IPS-20b (cell line): ENCODE measurements at regions not wholly inside any gene's neighbourhood (a gene's known extent, or its start where the extent isn't known, plus 50 kb on each side); places are given as distances from the start of the nearest gene placed in this dataset.
"Not testable (repeated sequence)": the region's sequence is repeated elsewhere in the genome, so short reads cannot be mapped to it uniquely, and the experiment has no call there.

Experiments used
- H3K27ac ChIP-seq: one replicate; pipeline ENCODE4 v1.5.1; 2013; ENCODE audit warnings: low read length
- H3K27me3 ChIP-seq: 2 replicates; pipeline ENCODE4 v1.6.1; 2013; ENCODE audit warnings: mild to moderate bottlenecking, low read length, inconsistent platforms; ENCODE audit not compliant: insufficient read depth
- H3K36me3 ChIP-seq: 2 replicates; pipeline ENCODE4 v1.6.1; 2013; ENCODE audit warnings: low read depth, mild to moderate bottlenecking, inconsistent platforms, low read length, moderate library complexity; ENCODE audit not compliant: insufficient read depth
- H3K4me1 ChIP-seq: 2 replicates; pipeline ENCODE4 v1.6.1; 2013; ENCODE audit warnings: mild to moderate bottlenecking, control low read depth, inconsistent platforms, low read length, moderate library complexity; ENCODE audit not compliant: insufficient read depth
- H3K4me3 ChIP-seq: 2 replicates; pipeline ENCODE4 v1.5.1; 2013; ENCODE audit warnings: mild to moderate bottlenecking, low read length, inconsistent platforms
- H3K9ac ChIP-seq: 2 replicates; pipeline ENCODE4 v1.6.1; 2013; ENCODE audit warnings: low read depth, mild to moderate bottlenecking, inconsistent platforms, low read length, moderate library complexity
- H3K9me3 ChIP-seq: 2 replicates; pipeline ENCODE4 v1.6.1; 2013; ENCODE audit warnings: mild to moderate bottlenecking, low read depth, low read length, inconsistent platforms; ENCODE audit not compliant: insufficient read depth

GRCh38 chr2:2729246-2729645, 398.2 kb upstream of the MYT1L start:
- H3K36me3 ChIP-seq, result no peaks in the 10 kb centered on the region
- H3K9me3 ChIP-seq, result no peaks in the 10 kb centered on the region
- no peaks in the 10 kb centered on the region for H3K27me3 ChIP-seq
- no peak overlapping the region for H3K9ac ChIP-seq
- no peak overlapping the region for H3K4me3 ChIP-seq
- H3K4me1 ChIP-seq, result no peaks in the 10 kb centered on the region
- H3K27ac ChIP-seq, result no peak overlapping the region

DNA sequence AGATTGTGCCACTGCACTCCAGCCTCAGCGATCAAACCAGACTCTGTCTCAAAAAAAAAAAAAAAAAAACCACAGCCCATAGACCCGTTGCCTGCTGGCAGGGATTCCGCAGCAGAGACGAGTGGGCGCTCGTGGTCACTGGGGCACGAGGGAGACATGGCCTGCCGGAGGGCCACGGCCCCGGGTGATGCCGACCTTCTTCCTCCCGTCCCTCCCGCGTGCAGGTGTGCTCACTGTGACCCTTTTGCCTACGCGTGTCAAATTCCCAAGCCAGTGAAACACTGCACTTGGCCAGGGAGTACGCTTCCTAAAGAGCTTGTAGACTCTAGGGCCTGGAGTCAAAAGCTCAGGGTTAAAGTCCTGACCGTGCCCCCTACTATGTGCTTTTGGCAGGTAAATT, 397.6 kb upstream of the MYT1L start:
- Histone ChIP-seq H3K4me3 (no peak overlapping the region), H3K9ac (no peak overlapping the region), H3K36me3 (no peaks in the 10 kb centered on the region), H3K27me3 (no peaks in the 10 kb centered on the region), H3K4me1 (no peaks in the 10 kb centered on the region), H3K27ac (no peak overlapping the region), H3K9me3 (no peaks in the 10 kb centered on the region)

- Histone ChIP-seq H3K9me3 (no peaks in the 10 kb centered on the region), H3K4me3 (no peak overlapping the region), H3K9ac (no peak overlapping the region), H3K27ac (no peak overlapping the region), H3K27me3 (no peaks in the 10 kb centered on the region), H3K36me3 (no peaks in the 10 kb centered on the region), H3K4me1 (no peaks in the 10 kb centered on the region)
Observed at GRCh38 chr2:2727876-2728511, 396.9 kb upstream of the MYT1L start.

DNA sequence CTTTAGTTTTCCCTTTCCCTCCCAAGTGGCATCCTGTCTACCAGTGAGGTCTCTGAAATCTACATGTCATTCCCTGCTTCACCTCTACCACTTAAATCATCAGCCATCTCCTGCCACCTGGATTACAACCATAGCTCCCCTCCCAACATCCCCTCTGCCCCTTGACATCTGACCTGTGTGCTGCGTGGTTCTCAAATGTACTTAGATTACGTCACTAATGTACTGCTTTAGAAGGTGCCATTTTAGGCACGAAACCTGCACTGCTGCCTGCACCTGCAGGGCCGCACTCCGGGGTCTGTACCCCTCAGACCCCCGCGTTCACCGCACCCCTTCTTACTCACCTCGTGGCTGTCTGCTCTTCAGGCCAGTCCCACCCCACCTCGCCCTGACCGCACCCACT, 395.1 kb upstream of the MYT1L start:
- H3K9ac ChIP-seq, result no peak overlapping the region
- H3K4me1 ChIP-seq, result no peaks in the 10 kb centered on the region
- H3K9me3 ChIP-seq, result no peaks in the 10 kb centered on the region
- no peak overlapping the region for H3K4me3 ChIP-seq
- H3K36me3 ChIP-seq, result no peaks in the 10 kb centered on the region
- no peak overlapping the region for H3K27ac ChIP-seq
- no peaks in the 10 kb centered on the region for H3K27me3 ChIP-seq

GRCh38 chr2:2723064-2723463, 392.0 kb upstream of the MYT1L start:
- H3K27ac ChIP-seq, result no peak overlapping the region
- H3K4me1 ChIP-seq, result no peaks in the 10 kb centered on the region
- no peak overlapping the region for H3K4me3 ChIP-seq
- no peak overlapping the region for H3K9ac ChIP-seq
- no peaks in the 10 kb centered on the region for H3K36me3 ChIP-seq
- H3K9me3 ChIP-seq, result no peaks in the 10 kb centered on the region
- H3K27me3 ChIP-seq, result no peaks in the 10 kb centered on the region

GRCh38 chr2:2721296-2721835, 390.3 kb upstream of the MYT1L start:
- Histone ChIP-seq H3K4me1 (no peaks in the 10 kb centered on the region), H3K4me3 (no peak overlapping the region), H3K9me3 (no peaks in the 10 kb centered on the region), H3K27me3 (no peaks in the 10 kb centered on the region), H3K9ac (no peak overlapping the region), H3K36me3 (no peaks in the 10 kb centered on the region), H3K27ac (no peak overlapping the region)

GRCh38 chr2:2720806-2721205, 389.7 kb upstream of the MYT1L start:
- H3K27ac ChIP-seq, H3K36me3 ChIP-seq, H3K9ac ChIP-seq, H3K4me1 ChIP-seq, H3K4me3 ChIP-seq, H3K9me3 ChIP-seq, H3K27me3 ChIP-seq: not testable (repeated sequence)

GRCh38 chr2:2720351-2720750, 389.3 kb upstream of the MYT1L start:
- no peaks in the 10 kb centered on the region for H3K4me1 ChIP-seq
- H3K36me3 ChIP-seq, result no peaks in the 10 kb centered on the region
- H3K4me3 ChIP-seq, result no peak overlapping the region
- H3K9me3 ChIP-seq, result no peaks in the 10 kb centered on the region
- H3K9ac ChIP-seq, result no peak overlapping the region
- H3K27ac ChIP-seq, result no peak overlapping the region
- H3K27me3 ChIP-seq, result no peaks in the 10 kb centered on the region

DNA sequence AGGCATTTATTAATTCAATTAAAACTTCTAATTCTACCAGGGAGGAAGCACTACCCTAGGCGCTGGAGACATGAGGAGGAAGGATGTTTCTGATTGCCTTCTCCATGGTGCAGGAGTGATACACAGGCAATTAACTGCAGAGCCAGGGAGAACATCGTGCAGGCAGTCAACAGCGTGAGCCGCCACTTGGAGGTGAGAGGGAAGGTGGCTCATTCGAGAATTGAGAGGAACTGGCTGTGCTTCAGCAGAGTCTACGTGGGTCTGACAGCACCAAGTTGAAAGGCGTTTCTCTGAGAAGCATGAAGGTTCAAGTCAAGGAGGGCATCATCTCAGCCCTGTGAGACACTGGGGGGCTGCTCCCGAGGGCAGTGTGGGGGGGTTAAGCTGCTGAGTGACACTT, 388.7 kb upstream of the MYT1L start:
- Histone ChIP-seq H3K36me3 (no peaks in the 10 kb centered on the region), H3K27ac (no peak overlapping the region), H3K9ac (no peak overlapping the region), H3K4me3 (no peak overlapping the region), H3K27me3 (no peaks in the 10 kb centered on the region), H3K9me3 (no peaks in the 10 kb centered on the region), H3K4me1 (no peaks in the 10 kb centered on the region)

GRCh38 chr2:2719015-2719414, 387.9 kb upstream of the MYT1L start:
- Histone ChIP-seq H3K27me3 (no peaks in the 10 kb centered on the region), H3K36me3 (no peaks in the 10 kb centered on the region), H3K9me3 (no peaks in the 10 kb centered on the region), H3K4me3 (no peak overlapping the region), H3K4me1 (no peaks in the 10 kb centered on the region), H3K9ac (no peak overlapping the region), H3K27ac (no peak overlapping the region)

GRCh38 chr2:2717406-2717805, 386.3 kb upstream of the MYT1L start:
- Histone ChIP-seq H3K9me3 (no peaks in the 10 kb centered on the region), H3K27me3 (no peaks in the 10 kb centered on the region), H3K4me3 (no peak overlapping the region), H3K36me3 (no peaks in the 10 kb centered on the region), H3K9ac (no peak overlapping the region), H3K4me1 (no peaks in the 10 kb centered on the region), H3K27ac (no peak overlapping the region)

- Histone ChIP-seq H3K9ac (no peak overlapping the region), H3K27ac (no peak overlapping the region), H3K36me3 (no peaks in the 10 kb centered on the region), H3K27me3 (no peaks in the 10 kb centered on the region), H3K4me3 (no peak overlapping the region), H3K9me3 (no peaks in the 10 kb centered on the region), H3K4me1 (no peaks in the 10 kb centered on the region)
Observed at GRCh38 chr2:2716771-2717170, 385.7 kb upstream of the MYT1L start.
